GM04504 (cell line): ENCODE measurements at regions not wholly inside any gene's neighbourhood (a gene's known extent, or its start where the extent isn't known, plus 50 kb on each side); places are given as distances from the start of the nearest gene placed in this dataset.

Experiments used
- DNase-seq: peaks from one replicate; pipeline ENCODE4 v3.0.0-alpha.2; 2012; ENCODE audit warnings: low read depth

GRCh38 chr12:22900401-22900800 lies 275.4 kb downstream of the ETNK1 start:
- DNase-seq = no peak

GRCh38 chr12:22904485-22904884 lies 279.5 kb downstream of the ETNK1 start:
- no peak for DNase-seq

- no peak for DNase-seq
Measured at GRCh38 chr12:22916241-22916640, 291.3 kb downstream of the ETNK1 start.

GRCh38 chr12:22916815-22917214 lies 291.8 kb downstream of the ETNK1 start:
- DNase-seq = no peak

- DNase-seq = no peak
Measured at GRCh38 chr12:22919883-22920282, 294.9 kb downstream of the ETNK1 start.

- DNase-seq = no peak
Measured at GRCh38 chr12:22923768-22924167, 298.8 kb downstream of the ETNK1 start.

GRCh38 chr12:22924391-22924790 lies 299.4 kb downstream of the ETNK1 start:
- DNase-seq = no peak

- DNase-seq = no peak
Measured at GRCh38 chr12:22925623-22926022, 300.7 kb downstream of the ETNK1 start.

GRCh38 chr12:22932431-22932830 lies 307.5 kb downstream of the ETNK1 start:
- no peak for DNase-seq

- no peak for DNase-seq
Measured at GRCh38 chr12:22935090-22935489, 310.1 kb downstream of the ETNK1 start.

- no peak for DNase-seq
Measured at GRCh38 chr12:22935501-22935900, 310.5 kb downstream of the ETNK1 start.

- no peak for DNase-seq
Measured at GRCh38 chr12:22938323-22938722, 313.4 kb downstream of the ETNK1 start.

- DNase-seq = no peak
Measured at GRCh38 chr12:22951206-22951605, 326.2 kb downstream of the ETNK1 start.

- no peak for DNase-seq
Measured at GRCh38 chr12:22956690-22957089, 331.7 kb downstream of the ETNK1 start.

GRCh38 chr12:22967171-22967570 lies 342.2 kb downstream of the ETNK1 start:
- no peak for DNase-seq

GRCh38 chr12:22969521-22969920 lies 344.6 kb downstream of the ETNK1 start:
- DNase-seq = no peak

GRCh38 chr12:22971247-22971646 lies 346.3 kb downstream of the ETNK1 start:
- no peak for DNase-seq

- DNase-seq = peak; percentile 12
Measured at GRCh38 chr12:22971701-22972191, 346.8 kb downstream of the ETNK1 start.

- DNase-seq = peak; percentile 37
Measured at GRCh38 chr12:22974865-22975264, 349.9 kb downstream of the ETNK1 start.

GRCh38 chr12:22978962-22979361 lies 354.0 kb downstream of the ETNK1 start:
- DNase-seq = peak; percentile 54

GRCh38 chr12:22979854-22980469 lies 355.0 kb downstream of the ETNK1 start:
- no peak for DNase-seq

GRCh38 chr12:22981711-22982110 lies 356.7 kb downstream of the ETNK1 start:
- no peak for DNase-seq

- DNase-seq = no peak
Measured at GRCh38 chr12:22982635-22983034, 357.7 kb downstream of the ETNK1 start.

- DNase-seq = no peak
Measured at GRCh38 chr12:22986997-22987396, 362.0 kb downstream of the ETNK1 start.
